Hematopoietic multipotent progenitor cell treated with erythropoietin and hydrocortisone succinate and interleukin-3 and kit ligand, for 15 days (in vitro differentiated cells): ENCODE measurements at regions not wholly inside any gene's neighbourhood (a gene's known extent, or its start where the extent isn't known, plus 50 kb on each side); places are given as distances from the start of the nearest gene placed in this dataset.
A peak's percentile ranks its signal among the peaks of the same experiment; 100 is the strongest.
"Not testable (repeated sequence)": the region's sequence is repeated elsewhere in the genome, so short reads cannot be mapped to it uniquely, and the experiment has no call there.

Source experiments
- DNase-seq: peaks from one replicate; pipeline ENCODE4 v3.0.0-alpha.2; 2015; ENCODE audit warnings: low spot score

GRCh38 chr2:59249441-59250306 lies 1008.5 kb upstream of the FANCL start:
- DNase-seq = no peak

GRCh38 chr2:59239146-59239545 lies 998.0 kb upstream of the FANCL start:
- no peak for DNase-seq

GRCh38 chr2:59237311-59237710 lies 996.2 kb upstream of the FANCL start:
- DNase-seq = no peak

GRCh38 chr2:59236723-59237122 lies 995.6 kb upstream of the FANCL start:
- DNase-seq = no peak

GRCh38 chr2:59233920-59234319 lies 992.8 kb upstream of the FANCL start:
- no peak for DNase-seq

GRCh38 chr2:59233448-59233847 lies 992.3 kb upstream of the FANCL start:
- no peak for DNase-seq

GRCh38 chr2:59232394-59233165 lies 991.5 kb upstream of the FANCL start:
- no peak for DNase-seq

GRCh38 chr2:59226362-59226761 lies 985.2 kb upstream of the FANCL start:
- DNase-seq = not testable (repeated sequence)

GRCh38 chr2:59223742-59224141 lies 982.6 kb upstream of the FANCL start:
- no peak for DNase-seq

GRCh38 chr2:59217360-59217759 lies 976.2 kb upstream of the FANCL start:
- no peak for DNase-seq

- DNase-seq = no peak
Measured at GRCh38 chr2:59206361-59206760, 965.2 kb upstream of the FANCL start.

- DNase-seq = no peak
Measured at GRCh38 chr2:59204040-59204439, 962.9 kb upstream of the FANCL start.

GRCh38 chr2:59196491-59196890 lies 955.4 kb upstream of the FANCL start:
- no peak for DNase-seq

- DNase-seq = no peak
Measured at GRCh38 chr2:59195851-59196250, 954.7 kb upstream of the FANCL start.

GRCh38 chr2:59191781-59192180 lies 950.7 kb upstream of the FANCL start:
- no peak for DNase-seq

GRCh38 chr2:59190518-59190917 lies 949.4 kb upstream of the FANCL start:
- DNase-seq = no peak

GRCh38 chr2:59184276-59185020 lies 943.3 kb upstream of the FANCL start:
- DNase-seq = no peak

GRCh38 chr2:59183070-59183469 lies 941.9 kb upstream of the FANCL start:
- DNase-seq = no peak

- DNase-seq = peak; percentile 19
Measured at GRCh38 chr2:59182249-59182648, 941.1 kb upstream of the FANCL start.

GRCh38 chr2:59181347-59181746 lies 940.2 kb upstream of the FANCL start:
- no peak for DNase-seq

GRCh38 chr2:59180621-59181020 lies 939.5 kb upstream of the FANCL start:
- no peak for DNase-seq

- DNase-seq = no peak
Measured at GRCh38 chr2:59180111-59180510, 939.0 kb upstream of the FANCL start.

- DNase-seq = no peak
Measured at GRCh38 chr2:59177748-59178147, 936.6 kb upstream of the FANCL start.
